Urinary bladder (tissue), 1 donor: ENCODE measurements at regions not wholly inside any gene's neighbourhood (a gene's known extent, or its start where the extent isn't known, plus 50 kb on each side); places are given as distances from the start of the nearest gene placed in this dataset. TPM values are rescaled to one million over a fixed set of nuclear protein-coding genes. Genes with fewer than 3 reads are reported as not detected.

Experiments
- small RNA-seq: library from RNA; depleted of rRNA; stranded (forward); fragments of <200 nt; gene quantifications from one replicate; pipeline ENCODE3, GENCODE V24; 2014

Small RNA genes in the stretch of these regions (small RNA-seq; reads per million reads assigned to genes)
- gene CFTRP3 = not detected
- gene MLLT10P1 = not detected
- not detected for gene RF00019
